ENCODE measurements at regions not wholly inside any gene's neighbourhood (a gene's known extent, or its start where the extent isn't known, plus 50 kb on each side); places are given as distances from the start of the nearest gene placed in this dataset.

- TF ChIP-seq CSRNP3 (CRISPR knock-in tag; IDR thresholded peaks at IDR 0.05) (no peak), ZNF8 (CRISPR knock-in tag; IDR thresholded peaks at IDR 0.05) (no peak), RARB (CRISPR knock-in tag; IDR thresholded peaks at IDR 0.05) (no peak), ZNF565 (CRISPR knock-in tag; conservative IDR thresholded peaks at IDR 0.05; ENCODE audit: low read depth) (no peak)
These were observed 441.4 kb downstream of the CNTN6 start (continued) for GRCh38 chr3:1534252-1534651.

GRCh38 chr3:1535361-1535760, 442.5 kb downstream of the CNTN6 start:
- TF ChIP-seq ZFP3 (CRISPR knock-in tag; IDR thresholded peaks at IDR 0.05) (no peak), PATZ1 (CRISPR knock-in tag; IDR thresholded peaks at IDR 0.05; ENCODE audit: borderline replicate concordance) (no peak), OSR1 (CRISPR knock-in tag; IDR thresholded peaks at IDR 0.05) (no peak), RARB (CRISPR knock-in tag; IDR thresholded peaks at IDR 0.05) (no peak), TCF4 (CRISPR knock-in tag; IDR thresholded peaks at IDR 0.05; ENCODE audit: borderline replicate concordance) (no peak), ZNF565 (CRISPR knock-in tag; conservative IDR thresholded peaks at IDR 0.05; ENCODE audit: low read depth) (no peak), ZNF8 (CRISPR knock-in tag; IDR thresholded peaks at IDR 0.05) (no peak), CSDC2 (CRISPR knock-in tag; IDR thresholded peaks at IDR 0.05) (no peak), SNAI2 (CRISPR knock-in tag; IDR thresholded peaks at IDR 0.05) (no peak), ESRRG (CRISPR knock-in tag; IDR thresholded peaks at IDR 0.05) (no peak), ZNF70 (CRISPR knock-in tag; IDR thresholded peaks at IDR 0.05) (no peak), ARNTL (CRISPR knock-in tag; IDR thresholded peaks at IDR 0.05; ENCODE audit: borderline replicate concordance, low read depth) (no peak), GLIS3 (CRISPR knock-in tag; IDR thresholded peaks at IDR 0.05) (no peak), BACH2 (CRISPR knock-in tag; IDR thresholded peaks at IDR 0.05; ENCODE audit: borderline replicate concordance) (no peak), ISL1 (CRISPR knock-in tag; IDR thresholded peaks at IDR 0.05) (no peak), PPARA (CRISPR knock-in tag; IDR thresholded peaks at IDR 0.05; ENCODE audit: borderline replicate concordance) (no peak)
- ATAC-seq, result no peak

GRCh38 chr3:1540686-1541085, 447.9 kb downstream of the CNTN6 start:
- ATAC-seq, result no peak
- TF ChIP-seq PPARA (CRISPR knock-in tag; IDR thresholded peaks at IDR 0.05; ENCODE audit: borderline replicate concordance) (no peak), ZFP30 (CRISPR knock-in tag; IDR thresholded peaks at IDR 0.05) (no peak), PATZ1 (CRISPR knock-in tag; IDR thresholded peaks at IDR 0.05; ENCODE audit: borderline replicate concordance) (no peak), TOX (CRISPR knock-in tag; IDR thresholded peaks at IDR 0.05; ENCODE audit: borderline replicate concordance) (no peak), ARNTL (CRISPR knock-in tag; IDR thresholded peaks at IDR 0.05; ENCODE audit: borderline replicate concordance, low read depth) (no peak), ESRRG (CRISPR knock-in tag; IDR thresholded peaks at IDR 0.05) (no peak), CSRNP3 (CRISPR knock-in tag; IDR thresholded peaks at IDR 0.05) (no peak), RARB (CRISPR knock-in tag; IDR thresholded peaks at IDR 0.05) (no peak), POU6F1 (CRISPR knock-in tag; IDR thresholded peaks at IDR 0.05; ENCODE audit: borderline replicate concordance, low read depth) (no peak), TCF4 (CRISPR knock-in tag; IDR thresholded peaks at IDR 0.05; ENCODE audit: borderline replicate concordance) (no peak), GLIS3 (CRISPR knock-in tag; IDR thresholded peaks at IDR 0.05) (no peak), ZNF565 (CRISPR knock-in tag; conservative IDR thresholded peaks at IDR 0.05; ENCODE audit: low read depth) (no peak), ISL1 (CRISPR knock-in tag; IDR thresholded peaks at IDR 0.05) (no peak), OSR1 (CRISPR knock-in tag; IDR thresholded peaks at IDR 0.05) (no peak), CSDC2 (CRISPR knock-in tag; IDR thresholded peaks at IDR 0.05) (no peak), TSHZ2 (CRISPR knock-in tag; IDR thresholded peaks at IDR 0.05) (no peak), BACH2 (CRISPR knock-in tag; IDR thresholded peaks at IDR 0.05; ENCODE audit: borderline replicate concordance) (no peak)

Data from SK-N-SH treated with all-trans-retinoic acid at 6 μM for 48 hours (cell line).